GM23248 (cell line): ENCODE measurements at regions not wholly inside any gene's neighbourhood (a gene's known extent, or its start where the extent isn't known, plus 50 kb on each side); places are given as distances from the start of the nearest gene placed in this dataset.

ENCODE experiments used
- EZH2 ChIP-seq: fragments of 200-600 bp; sonication (generic); IDR thresholded peaks from 2 replicates; pipeline ENCODE4 v1.6.1; 2018; ENCODE audit warnings: antibody characterized with exemption, mild to moderate bottlenecking; ENCODE audit not compliant: insufficient read depth, poor library complexity, severe bottlenecking
- EZH2phosphoT487 ChIP-seq: fragments of 200-600 bp; sonication (generic); IDR thresholded peaks from 2 replicates; pipeline ENCODE4 v1.6.1; 2018; ENCODE audit warnings: antibody characterized with exemption, moderate library complexity, mild to moderate bottlenecking, low read depth; ENCODE audit not compliant: insufficient read depth

- TF ChIP-seq EZH2 (no peak), EZH2phosphoT487 (no peak)
Measured at GRCh38 chr2:15714002-15714401, 122.3 kb downstream of the DDX1 start.
